ENCODE measurements at regions not wholly inside any gene's neighbourhood (a gene's known extent, or its start where the extent isn't known, plus 50 kb on each side); places are given as distances from the start of the nearest gene placed in this dataset.
"Not testable (repeated sequence)": the region's sequence is repeated elsewhere in the genome, so short reads cannot be mapped to it uniquely, and the experiment has no call there.

GRCh38 chr3:190210608-190211007 lies 89.9 kb upstream of the P3H2 start:
- peaks cover 2 to 7% (median 5%) of the 10 kb centered on the region in 3 donors for H3K9me3 Mint-ChIP-seq
- H3K27me3 Mint-ChIP-seq: peaks cover 2% of the 10 kb centered on the region
- no peak overlapping the region for H3K4me3 Mint-ChIP-seq
- H3K36me3 Mint-ChIP-seq: no peaks in the 10 kb centered on the region
- H3K4me1 Mint-ChIP-seq: no peaks in the 10 kb centered on the region
- H3K27ac Mint-ChIP-seq: no peak overlapping the region

GRCh38 chr3:190209533-190209932 lies 88.8 kb upstream of the P3H2 start:
- no peaks in the 10 kb centered on the region for H3K36me3 Mint-ChIP-seq
- no peaks in the 10 kb centered on the region for H3K4me1 Mint-ChIP-seq
- peaks cover 2% of the 10 kb centered on the region for H3K27me3 Mint-ChIP-seq
- no peak overlapping the region for H3K27ac Mint-ChIP-seq
- peaks cover 2 to 10% (median 5%) of the 10 kb centered on the region in 3 donors for H3K9me3 Mint-ChIP-seq
- no peak overlapping the region for H3K4me3 Mint-ChIP-seq

- Mint-ChIP-seq H3K27ac (no peak overlapping the region), H3K9me3 (peaks cover 0 to 10% (median 7%) of the 10 kb centered on the region in 3 donors), H3K27me3 (peaks cover 2% of the 10 kb centered on the region), H3K36me3 (no peaks in the 10 kb centered on the region), H3K4me1 (no peaks in the 10 kb centered on the region), H3K4me3 (no peak overlapping the region)
Observed at GRCh38 chr3:190208196-190208595, 87.5 kb upstream of the P3H2 start.

GRCh38 chr3:190205739-190206138 lies 85.0 kb upstream of the P3H2 start:
- Mint-ChIP-seq H3K9me3 (peaks cover 0 to 4% (median 3%) of the 10 kb centered on the region in 3 donors), H3K36me3 (no peaks in the 10 kb centered on the region), H3K27me3 (peaks cover 2% of the 10 kb centered on the region), H3K4me1 (peaks cover 0 to 2% (median 0%) of the 10 kb centered on the region in 3 donors), H3K4me3 (no peak overlapping the region), H3K27ac (no peak overlapping the region)

- H3K4me1 Mint-ChIP-seq: peaks cover 0 to 2% (median 0%) of the 10 kb centered on the region in 3 donors
- no peaks in the 10 kb centered on the region for H3K36me3 Mint-ChIP-seq
- H3K27me3 Mint-ChIP-seq: peaks cover 2% of the 10 kb centered on the region
- no peak overlapping the region for H3K27ac Mint-ChIP-seq
- peaks cover 0 to 4% (median 3%) of the 10 kb centered on the region in 3 donors for H3K9me3 Mint-ChIP-seq
- H3K4me3 Mint-ChIP-seq: no peak overlapping the region
Observed at GRCh38 chr3:190204200-190204599, 83.5 kb upstream of the P3H2 start.

- no peaks in the 10 kb centered on the region for H3K9me3 Mint-ChIP-seq
- H3K27ac Mint-ChIP-seq: no peak overlapping the region
- H3K27me3 Mint-ChIP-seq: no peaks in the 10 kb centered on the region
- H3K4me3 Mint-ChIP-seq: no peak overlapping the region
- peaks cover 0 to 2% (median 0%) of the 10 kb centered on the region in 3 donors for H3K4me1 Mint-ChIP-seq
- H3K36me3 Mint-ChIP-seq: no peaks in the 10 kb centered on the region
Observed at GRCh38 chr3:190197346-190197763, 76.7 kb upstream of the P3H2 start.

GRCh38 chr3:190194506-190194905 lies 73.8 kb upstream of the P3H2 start:
- Mint-ChIP-seq H3K9me3 (no peaks in the 10 kb centered on the region), H3K4me1 (no peaks in the 10 kb centered on the region), H3K27me3 (no peaks in the 10 kb centered on the region), H3K4me3 (no peak overlapping the region), H3K36me3 (no peaks in the 10 kb centered on the region), H3K27ac (peak overlapping the region in 1 of 3 donors; percentile 74)

- Mint-ChIP-seq H3K36me3 (no peaks in the 10 kb centered on the region), H3K27ac (no peak overlapping the region), H3K9me3 (no peaks in the 10 kb centered on the region), H3K4me1 (no peaks in the 10 kb centered on the region), H3K4me3 (no peak overlapping the region), H3K27me3 (no peaks in the 10 kb centered on the region)
Observed at GRCh38 chr3:190193210-190193609, 72.5 kb upstream of the P3H2 start.

- Mint-ChIP-seq H3K36me3 (no peaks in the 10 kb centered on the region), H3K4me3 (no peak overlapping the region), H3K9me3 (no peaks in the 10 kb centered on the region), H3K27ac (no peak overlapping the region), H3K27me3 (no peaks in the 10 kb centered on the region), H3K4me1 (no peaks in the 10 kb centered on the region)
Observed at GRCh38 chr3:190192739-190193138, 72.0 kb upstream of the P3H2 start.

- H3K9me3 Mint-ChIP-seq: no peaks in the 10 kb centered on the region
- H3K27me3 Mint-ChIP-seq: no peaks in the 10 kb centered on the region
- H3K4me1 Mint-ChIP-seq: no peaks in the 10 kb centered on the region
- no peak overlapping the region for H3K27ac Mint-ChIP-seq
- H3K4me3 Mint-ChIP-seq: no peak overlapping the region
- H3K36me3 Mint-ChIP-seq: no peaks in the 10 kb centered on the region
Observed at GRCh38 chr3:190192087-190192486, 71.4 kb upstream of the P3H2 start.

- H3K9me3 Mint-ChIP-seq: no peaks in the 10 kb centered on the region
- H3K4me1 Mint-ChIP-seq: no peaks in the 10 kb centered on the region
- H3K27me3 Mint-ChIP-seq: no peaks in the 10 kb centered on the region
- no peaks in the 10 kb centered on the region for H3K36me3 Mint-ChIP-seq
- H3K4me3 Mint-ChIP-seq: no peak overlapping the region
- H3K27ac Mint-ChIP-seq: no peak overlapping the region
Observed at GRCh38 chr3:190188197-190188596, 67.5 kb upstream of the P3H2 start.

GRCh38 chr3:190183121-190183520 lies 62.4 kb upstream of the P3H2 start:
- Mint-ChIP-seq H3K4me3 (no peak overlapping the region), H3K27me3 (no peaks in the 10 kb centered on the region), H3K9me3 (no peaks in the 10 kb centered on the region), H3K27ac (no peak overlapping the region), H3K36me3 (no peaks in the 10 kb centered on the region), H3K4me1 (no peaks in the 10 kb centered on the region)

- Mint-ChIP-seq H3K36me3 (no peaks in the 10 kb centered on the region), H3K27ac (no peak overlapping the region), H3K4me1 (no peaks in the 10 kb centered on the region), H3K9me3 (no peaks in the 10 kb centered on the region), H3K4me3 (no peak overlapping the region), H3K27me3 (no peaks in the 10 kb centered on the region)
Observed at GRCh38 chr3:190182418-190183043, 61.8 kb upstream of the P3H2 start.

- Mint-ChIP-seq H3K4me1 (no peaks in the 10 kb centered on the region), H3K27ac (no peak overlapping the region), H3K9me3 (no peaks in the 10 kb centered on the region), H3K4me3 (no peak overlapping the region), H3K36me3 (no peaks in the 10 kb centered on the region), H3K27me3 (peaks cover 2% of the 10 kb centered on the region)
Observed at GRCh38 chr3:190180268-190180667, 59.6 kb upstream of the P3H2 start.

- Mint-ChIP-seq H3K9me3 (no peaks in the 10 kb centered on the region), H3K4me3 (no peak overlapping the region), H3K36me3 (no peaks in the 10 kb centered on the region), H3K27ac (no peak overlapping the region), H3K27me3 (peaks cover 4% of the 10 kb centered on the region), H3K4me1 (peaks cover 0 to 3% (median 0%) of the 10 kb centered on the region in 3 donors)
Observed at GRCh38 chr3:190178779-190179178, 58.1 kb upstream of the P3H2 start.

GRCh38 chr3:190176933-190177525 lies 56.3 kb upstream of the P3H2 start:
- not testable (repeated sequence) for H3K36me3 Mint-ChIP-seq, H3K9me3 Mint-ChIP-seq, H3K4me1 Mint-ChIP-seq, H3K27me3 Mint-ChIP-seq, H3K27ac Mint-ChIP-seq, H3K4me3 Mint-ChIP-seq

Measured in IgD-negative memory B cell (primary cell).